Mammary epithelial cell (primary cell): ENCODE measurements at regions not wholly inside any gene's neighbourhood (a gene's known extent, or its start where the extent isn't known, plus 50 kb on each side); places are given as distances from the start of the nearest gene placed in this dataset.

Experiments used
- EZH2 ChIP-seq: IDR thresholded peaks from 2 replicates; pipeline ENCODE4 v1.6.1; 2012; ENCODE audit warnings: low read length, inconsistent platforms, borderline replicate concordance
- TF ChIP-seq, protein P1 (sequence below), 2 donors: IDR thresholded peaks in 1 of 2; conservative IDR thresholded peaks in 1 of 2; 2 replicates each; pipeline ENCODE4 v1.5.1; 2011 to 2012; ENCODE audit warnings: inconsistent platforms in 2 of 2, low read length in 2 of 2, mild to moderate bottlenecking in 2 of 2, control low read depth in 1 of 2, low read depth in 1 of 2; ENCODE audit not compliant: insufficient read depth in 1 of 2; ENCODE audit errors: extremely low read depth in 1 of 2

DNA sequence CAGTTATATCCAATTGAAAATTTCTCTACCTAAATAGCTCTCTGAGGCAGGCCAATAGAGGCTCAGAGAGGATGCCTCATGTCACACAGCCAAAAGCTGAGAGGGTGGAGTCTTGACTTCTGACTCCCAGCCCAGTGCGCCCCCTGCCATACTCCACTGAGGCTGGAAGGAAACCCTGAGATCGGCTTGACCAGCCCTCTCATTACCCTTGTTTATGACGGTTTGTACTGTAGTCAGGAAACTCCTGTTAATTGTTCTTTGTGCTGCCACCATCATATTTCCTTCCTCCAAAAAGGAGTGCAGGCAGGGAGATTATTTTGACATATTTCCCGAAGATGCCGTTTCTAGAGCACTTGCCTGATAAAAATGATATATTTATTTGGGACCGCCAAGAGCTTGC lies 107.9 kb downstream of the AIPL1 start:
- TF ChIP-seq, protein P1, sequence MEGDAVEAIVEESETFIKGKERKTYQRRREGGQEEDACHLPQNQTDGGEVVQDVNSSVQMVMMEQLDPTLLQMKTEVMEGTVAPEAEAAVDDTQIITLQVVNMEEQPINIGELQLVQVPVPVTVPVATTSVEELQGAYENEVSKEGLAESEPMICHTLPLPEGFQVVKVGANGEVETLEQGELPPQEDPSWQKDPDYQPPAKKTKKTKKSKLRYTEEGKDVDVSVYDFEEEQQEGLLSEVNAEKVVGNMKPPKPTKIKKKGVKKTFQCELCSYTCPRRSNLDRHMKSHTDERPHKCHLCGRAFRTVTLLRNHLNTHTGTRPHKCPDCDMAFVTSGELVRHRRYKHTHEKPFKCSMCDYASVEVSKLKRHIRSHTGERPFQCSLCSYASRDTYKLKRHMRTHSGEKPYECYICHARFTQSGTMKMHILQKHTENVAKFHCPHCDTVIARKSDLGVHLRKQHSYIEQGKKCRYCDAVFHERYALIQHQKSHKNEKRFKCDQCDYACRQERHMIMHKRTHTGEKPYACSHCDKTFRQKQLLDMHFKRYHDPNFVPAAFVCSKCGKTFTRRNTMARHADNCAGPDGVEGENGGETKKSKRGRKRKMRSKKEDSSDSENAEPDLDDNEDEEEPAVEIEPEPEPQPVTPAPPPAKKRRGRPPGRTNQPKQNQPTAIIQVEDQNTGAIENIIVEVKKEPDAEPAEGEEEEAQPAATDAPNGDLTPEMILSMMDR (conservative IDR thresholded peaks at IDR 0.05 in 1 of 2, IDR thresholded peaks at IDR 0.05 in 1 of 2; ENCODE audit: extremely low read depth in 1 of 2, insufficient read depth in 1 of 2, low read depth in 1 of 2, low read length in 2 of 2), result no peak
- TF ChIP-seq EZH2, result no peak
